Uterus (tissue), 2 donors: ENCODE measurements at regions not wholly inside any gene's neighbourhood (a gene's known extent, or its start where the extent isn't known, plus 50 kb on each side); places are given as distances from the start of the nearest gene placed in this dataset.

ENCODE experiments used
- POLR2A ChIP-seq, 2 donors: fragments of 450-650 bp; IDR thresholded peaks; one replicate each; pipeline ENCODE4 v1.6.1; 2016; ENCODE audit warnings: antibody characterized with exemption in 2 of 2, mild to moderate bottlenecking in 1 of 2, moderate library complexity in 1 of 2
- TF ChIP-seq, protein P1 (sequence below), 4 experiments: fragments of 200-600 bp in 2 of 4; fragments of 450-650 bp in 2 of 4; sonication (generic) in 2 of 4; IDR thresholded peaks; one replicate each; pipeline ENCODE4 v1.5.1; 2016 to 2019; ENCODE audit warnings: antibody characterized with exemption in 4 of 4, mild to moderate bottlenecking in 2 of 4, moderate library complexity in 1 of 4

DNA sequence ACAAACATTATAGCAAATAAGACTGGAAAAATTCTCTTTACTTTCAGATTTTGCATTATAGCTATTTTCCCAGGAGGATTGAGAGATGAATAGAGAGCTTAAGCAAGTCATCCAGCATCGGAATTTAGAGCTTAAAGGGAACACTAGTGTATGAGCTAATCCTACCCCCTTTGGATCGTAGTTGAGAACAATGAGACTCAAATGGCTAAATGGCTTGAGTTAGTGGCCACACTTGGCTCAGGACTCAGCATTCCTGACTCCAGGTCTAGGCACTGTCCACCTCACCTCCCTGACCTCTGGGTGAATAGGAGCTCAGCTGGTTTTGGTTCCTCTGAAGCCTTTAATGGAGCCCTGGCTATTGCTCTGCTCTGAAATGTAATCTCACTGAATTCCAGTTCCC, 97.5 kb upstream of the CXCR4 start:
- no peak for TF ChIP-seq POLR2A (IDR thresholded peaks at IDR 0.05)
- TF ChIP-seq, protein P1, sequence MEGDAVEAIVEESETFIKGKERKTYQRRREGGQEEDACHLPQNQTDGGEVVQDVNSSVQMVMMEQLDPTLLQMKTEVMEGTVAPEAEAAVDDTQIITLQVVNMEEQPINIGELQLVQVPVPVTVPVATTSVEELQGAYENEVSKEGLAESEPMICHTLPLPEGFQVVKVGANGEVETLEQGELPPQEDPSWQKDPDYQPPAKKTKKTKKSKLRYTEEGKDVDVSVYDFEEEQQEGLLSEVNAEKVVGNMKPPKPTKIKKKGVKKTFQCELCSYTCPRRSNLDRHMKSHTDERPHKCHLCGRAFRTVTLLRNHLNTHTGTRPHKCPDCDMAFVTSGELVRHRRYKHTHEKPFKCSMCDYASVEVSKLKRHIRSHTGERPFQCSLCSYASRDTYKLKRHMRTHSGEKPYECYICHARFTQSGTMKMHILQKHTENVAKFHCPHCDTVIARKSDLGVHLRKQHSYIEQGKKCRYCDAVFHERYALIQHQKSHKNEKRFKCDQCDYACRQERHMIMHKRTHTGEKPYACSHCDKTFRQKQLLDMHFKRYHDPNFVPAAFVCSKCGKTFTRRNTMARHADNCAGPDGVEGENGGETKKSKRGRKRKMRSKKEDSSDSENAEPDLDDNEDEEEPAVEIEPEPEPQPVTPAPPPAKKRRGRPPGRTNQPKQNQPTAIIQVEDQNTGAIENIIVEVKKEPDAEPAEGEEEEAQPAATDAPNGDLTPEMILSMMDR (IDR thresholded peaks at IDR 0.05) = no peak
